GM21723 (cell line): ENCODE measurements at regions not wholly inside any gene's neighbourhood (a gene's known extent, or its start where the extent isn't known, plus 50 kb on each side); places are given as distances from the start of the nearest gene placed in this dataset.

Source experiments
- ATAC-seq: cut with Tn5 transposase; IDR thresholded peaks from one replicate; pipeline ENCODE4 v1.9.1; 2021; ENCODE audit warnings: mild to moderate bottlenecking, moderate library complexity; ENCODE audit not compliant: unreplicated experiment

- no peak for ATAC-seq
These were observed 911.6 kb downstream of the EPHA4 start for GRCh38 chr2:220660277-220661145.

GRCh38 chr2:220662431-220662830 lies 909.7 kb downstream of the EPHA4 start:
- no peak for ATAC-seq

- no peak for ATAC-seq
These were observed 909.0 kb downstream of the EPHA4 start for GRCh38 chr2:220663065-220663464.

- no peak for ATAC-seq
These were observed 907.6 kb downstream of the EPHA4 start for GRCh38 chr2:220664272-220665107.

- ATAC-seq = no peak
These were observed 907.0 kb downstream of the EPHA4 start for GRCh38 chr2:220665108-220665471.

GRCh38 chr2:220669324-220669723 lies 902.8 kb downstream of the EPHA4 start:
- ATAC-seq = no peak

GRCh38 chr2:220670511-220670910 lies 901.6 kb downstream of the EPHA4 start:
- no peak for ATAC-seq

GRCh38 chr2:220673151-220673874 lies 898.8 kb downstream of the EPHA4 start:
- no peak for ATAC-seq

GRCh38 chr2:220674033-220674432 lies 898.1 kb downstream of the EPHA4 start:
- no peak for ATAC-seq

GRCh38 chr2:220676695-220677094 lies 895.4 kb downstream of the EPHA4 start:
- ATAC-seq = no peak

- no peak for ATAC-seq
These were observed 893.2 kb downstream of the EPHA4 start for GRCh38 chr2:220678943-220679342.

GRCh38 chr2:220682616-220683015 lies 889.5 kb downstream of the EPHA4 start:
- no peak for ATAC-seq

GRCh38 chr2:220684099-220684498 lies 888.0 kb downstream of the EPHA4 start:
- no peak for ATAC-seq

- peak; percentile 93 for ATAC-seq
These were observed 884.8 kb downstream of the EPHA4 start for GRCh38 chr2:220687231-220687843.

GRCh38 chr2:220695397-220696279 lies 876.5 kb downstream of the EPHA4 start:
- ATAC-seq = no peak

- no peak for ATAC-seq
These were observed 875.8 kb downstream of the EPHA4 start for GRCh38 chr2:220696280-220696669.

GRCh38 chr2:220697011-220697410 lies 875.1 kb downstream of the EPHA4 start:
- no peak for ATAC-seq

- ATAC-seq = no peak
These were observed 871.0 kb downstream of the EPHA4 start for GRCh38 chr2:220701115-220701514.

- no peak for ATAC-seq
These were observed 868.8 kb downstream of the EPHA4 start for GRCh38 chr2:220703279-220703678.

- ATAC-seq = no peak
These were observed 868.0 kb downstream of the EPHA4 start for GRCh38 chr2:220704081-220704480.
